HuH-7 (cell line): ENCODE measurements at regions not wholly inside any gene's neighbourhood (a gene's known extent, or its start where the extent isn't known, plus 50 kb on each side); places are given as distances from the start of the nearest gene placed in this dataset.
A peak's percentile ranks its signal among the peaks of the same experiment; 100 is the strongest.
"Not testable (repeated sequence)": the region's sequence is repeated elsewhere in the genome, so short reads cannot be mapped to it uniquely, and the experiment has no call there.

Source experiments
- DNase-seq: peaks from one replicate; pipeline ENCODE4 v3.0.0; 2011; ENCODE audit warnings: low spot score

GRCh38 chr6:115221198-115221597 is 839.5 kb downstream of the FRK start:
- no peak for DNase-seq

GRCh38 chr6:115220551-115221159 is 840.0 kb downstream of the FRK start:
- DNase-seq, result no peak

- no peak for DNase-seq
These were observed 841.0 kb downstream of the FRK start for GRCh38 chr6:115219645-115220044.

GRCh38 chr6:115216835-115217234 is 843.9 kb downstream of the FRK start:
- DNase-seq, result no peak

- DNase-seq, result no peak
These were observed 846.4 kb downstream of the FRK start for GRCh38 chr6:115214283-115214682.

- DNase-seq, result no peak
These were observed 857.3 kb downstream of the FRK start for GRCh38 chr6:115203381-115203780.

GRCh38 chr6:115194981-115195638 is 852.3 kb upstream of the HS3ST5 start:
- DNase-seq, result peak; percentile 7

- no peak for DNase-seq
These were observed 849.2 kb upstream of the HS3ST5 start for GRCh38 chr6:115191989-115192388.

GRCh38 chr6:115190534-115190933 is 847.7 kb upstream of the HS3ST5 start:
- no peak for DNase-seq

GRCh38 chr6:115175456-115175855 is 832.6 kb upstream of the HS3ST5 start:
- DNase-seq, result not testable (repeated sequence)

GRCh38 chr6:115165912-115166311 is 823.1 kb upstream of the HS3ST5 start:
- DNase-seq, result not testable (repeated sequence)

- DNase-seq, result no peak
These were observed 816.9 kb upstream of the HS3ST5 start for GRCh38 chr6:115159733-115160132.

GRCh38 chr6:115137910-115138309 is 795.1 kb upstream of the HS3ST5 start:
- no peak for DNase-seq

- no peak for DNase-seq
These were observed 791.0 kb upstream of the HS3ST5 start for GRCh38 chr6:115133790-115134189.

GRCh38 chr6:115131709-115132490 is 789.1 kb upstream of the HS3ST5 start:
- no peak for DNase-seq

GRCh38 chr6:115121513-115121912 is 778.7 kb upstream of the HS3ST5 start:
- DNase-seq, result not testable (repeated sequence)

GRCh38 chr6:115120391-115120790 is 777.6 kb upstream of the HS3ST5 start:
- no peak for DNase-seq

- DNase-seq, result no peak
These were observed 748.6 kb upstream of the HS3ST5 start for GRCh38 chr6:115091461-115091860.

- no peak for DNase-seq
These were observed 735.7 kb upstream of the HS3ST5 start for GRCh38 chr6:115078555-115078954.

- no peak for DNase-seq
These were observed 729.1 kb upstream of the HS3ST5 start for GRCh38 chr6:115071962-115072361.

- DNase-seq, result no peak
These were observed 725.0 kb upstream of the HS3ST5 start for GRCh38 chr6:115067690-115068447.

- no peak for DNase-seq
These were observed 721.9 kb upstream of the HS3ST5 start for GRCh38 chr6:115064680-115065079.
